ENCODE measurements at regions not wholly inside any gene's neighbourhood (a gene's known extent, or its start where the extent isn't known, plus 50 kb on each side); places are given as distances from the start of the nearest gene placed in this dataset.

- no peak for TF ChIP-seq CTCF (IDR thresholded peaks at IDR 0.05; ENCODE audit: extremely low read depth, insufficient read depth, missing control alignments)
- no peak for DNase-seq (ENCODE audit: low spot score)
- in situ Hi-C loops (cut with MboI; ENCODE audit: low pct_unique_long_range_greater_than_20kb, low sequenced_read_pairs, unreplicated experiment) = no loop called here
These were observed 69.6 kb upstream of the SHISAL1 start for GRCh38 chr22:44382116-44383038.

GRCh38 chr22:44381761-44382115 lies 69.0 kb upstream of the SHISAL1 start:
- in situ Hi-C loops (cut with MboI; ENCODE audit: low pct_unique_long_range_greater_than_20kb, low sequenced_read_pairs, unreplicated experiment) = no loop called here
- no peak for DNase-seq (ENCODE audit: low spot score)
- no peak for TF ChIP-seq CTCF (IDR thresholded peaks at IDR 0.05; ENCODE audit: extremely low read depth, insufficient read depth, missing control alignments)

GRCh38 chr22:44380756-44381486 lies 68.2 kb upstream of the SHISAL1 start:
- in situ Hi-C loops (cut with MboI; ENCODE audit: low pct_unique_long_range_greater_than_20kb, low sequenced_read_pairs, unreplicated experiment) = no loop called here
- no peak for TF ChIP-seq CTCF (IDR thresholded peaks at IDR 0.05; ENCODE audit: extremely low read depth, insufficient read depth, missing control alignments)
- no peak for DNase-seq (ENCODE audit: low spot score)

GRCh38 chr22:44379817-44380755 lies 67.3 kb upstream of the SHISAL1 start:
- no peak for DNase-seq (ENCODE audit: low spot score)

GRCh38 chr22:44378380-44378779 lies 65.6 kb upstream of the SHISAL1 start:
- no peak for DNase-seq (ENCODE audit: low spot score)
- TF ChIP-seq CTCF (IDR thresholded peaks at IDR 0.05; ENCODE audit: extremely low read depth, insufficient read depth, missing control alignments) = no peak
- in situ Hi-C loops (cut with MboI; ENCODE audit: low pct_unique_long_range_greater_than_20kb, low sequenced_read_pairs, unreplicated experiment) = no loop called here

More at GRCh38 chr22:44379817-44380755, 67.3 kb upstream of the SHISAL1 start:
- in situ Hi-C loops (cut with MboI; ENCODE audit: low pct_unique_long_range_greater_than_20kb, low sequenced_read_pairs, unreplicated experiment) = no loop called here
- no peak for TF ChIP-seq CTCF (IDR thresholded peaks at IDR 0.05; ENCODE audit: extremely low read depth, insufficient read depth, missing control alignments)

GRCh38 chr22:44375451-44375850 lies 62.7 kb upstream of the SHISAL1 start:
- TF ChIP-seq CTCF (IDR thresholded peaks at IDR 0.05; ENCODE audit: extremely low read depth, insufficient read depth, missing control alignments) = no peak
- DNase-seq (ENCODE audit: low spot score) = no peak
- in situ Hi-C loops (cut with MboI; ENCODE audit: low pct_unique_long_range_greater_than_20kb, low sequenced_read_pairs, unreplicated experiment) = no loop called here
